RKO (cell line): ENCODE measurements at regions not wholly inside any gene's neighbourhood (a gene's known extent, or its start where the extent isn't known, plus 50 kb on each side); places are given as distances from the start of the nearest gene placed in this dataset.

Experiments
- DNase-seq: peaks from one replicate; pipeline ENCODE4 v3.0.0-alpha.2; 2016; ENCODE audit warnings: low spot score

DNA sequence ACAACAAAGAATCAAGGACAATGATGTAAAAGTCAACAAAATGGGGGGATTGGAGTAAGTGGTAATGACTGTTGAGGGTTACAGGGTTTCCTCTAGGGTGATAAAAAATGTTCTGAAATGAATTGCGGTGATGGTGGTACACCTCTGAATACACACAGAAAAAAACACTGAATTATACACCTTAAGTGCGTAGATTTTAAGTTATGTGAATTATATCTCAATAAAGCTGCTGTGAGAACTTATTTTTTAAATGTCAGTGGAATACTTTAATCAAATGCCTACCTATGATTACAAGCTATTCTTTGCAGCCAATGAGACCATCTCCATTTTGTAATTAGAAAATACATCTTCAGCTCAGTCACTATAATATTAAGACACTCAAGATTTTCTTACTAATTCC lies 53.5 kb downstream of the ZNF608 start:
- no peak for DNase-seq

DNA sequence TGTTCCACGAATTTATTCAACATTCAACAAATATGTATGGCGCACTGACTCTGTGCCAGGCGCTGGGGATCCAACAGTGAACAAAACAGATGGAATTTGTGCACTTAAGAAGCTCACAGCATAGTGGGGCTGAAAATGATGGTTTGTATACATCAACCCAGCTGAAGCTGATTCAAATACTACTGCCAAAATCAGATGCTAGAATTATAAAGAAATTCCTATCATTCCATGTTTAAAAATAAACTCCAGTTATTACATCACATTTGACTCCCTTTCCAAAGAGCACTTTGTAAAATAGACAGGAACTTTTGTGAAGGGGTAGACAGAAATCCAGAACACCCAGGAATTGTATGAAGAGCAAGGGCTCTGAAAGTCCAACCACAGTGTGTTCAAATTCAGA lies 54.1 kb downstream of the ZNF608 start:
- no peak for DNase-seq

DNA sequence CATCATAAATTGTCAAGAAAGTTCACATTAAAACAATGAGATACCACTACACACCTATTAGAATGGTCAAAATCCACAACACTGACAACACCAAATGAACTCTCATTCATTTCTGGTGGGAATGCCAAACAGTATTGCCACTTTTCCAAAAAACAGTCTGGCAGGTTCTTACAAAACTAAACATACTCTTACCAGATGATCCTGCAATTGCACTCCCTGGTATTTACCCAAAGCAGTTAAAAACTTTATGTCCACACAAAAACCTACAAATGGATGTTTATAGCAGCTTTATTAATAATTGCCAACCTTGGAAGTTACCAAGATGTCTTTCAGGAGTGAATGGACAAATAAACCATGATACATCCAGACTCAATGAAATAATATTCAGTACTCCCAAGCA lies 56.8 kb downstream of the ZNF608 start:
- no peak for DNase-seq

DNA sequence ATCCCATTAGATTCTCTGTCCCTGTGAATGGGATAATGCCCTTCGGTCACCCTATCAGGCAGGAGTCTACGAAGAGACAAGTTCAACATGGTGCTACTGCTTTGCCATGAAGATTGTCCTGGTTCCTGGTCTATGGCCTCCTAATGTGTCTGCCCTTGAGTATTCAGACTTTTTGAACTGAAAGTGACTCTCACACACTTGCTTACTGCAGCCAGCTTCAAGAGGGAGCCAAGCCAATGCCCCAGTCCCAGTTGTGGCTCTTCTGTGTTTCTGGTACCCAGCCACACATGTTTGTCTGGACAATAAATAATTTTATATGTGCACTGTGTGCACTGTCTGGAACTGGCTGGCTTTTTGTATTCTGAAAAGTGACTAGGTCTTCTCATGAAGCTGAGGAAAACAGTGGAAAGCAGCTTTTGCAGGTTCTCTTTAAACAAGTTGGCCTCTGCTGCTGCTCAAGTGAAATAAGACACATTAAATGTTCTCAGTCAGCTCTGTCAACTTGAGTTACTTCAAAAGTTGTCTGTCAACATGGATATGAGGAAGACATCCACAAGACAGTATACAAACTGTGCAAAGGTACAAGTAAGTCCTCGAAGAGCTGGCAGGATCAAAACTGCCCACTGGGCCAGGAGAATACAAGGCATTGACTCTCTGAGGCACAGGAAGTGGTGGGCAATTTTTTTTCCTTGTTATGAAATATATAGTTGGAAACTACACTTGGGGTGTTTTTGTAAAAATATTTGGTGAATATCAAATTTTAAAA lies 60.0 kb downstream of the ZNF608 start:
- DNase-seq, result no peak

DNA sequence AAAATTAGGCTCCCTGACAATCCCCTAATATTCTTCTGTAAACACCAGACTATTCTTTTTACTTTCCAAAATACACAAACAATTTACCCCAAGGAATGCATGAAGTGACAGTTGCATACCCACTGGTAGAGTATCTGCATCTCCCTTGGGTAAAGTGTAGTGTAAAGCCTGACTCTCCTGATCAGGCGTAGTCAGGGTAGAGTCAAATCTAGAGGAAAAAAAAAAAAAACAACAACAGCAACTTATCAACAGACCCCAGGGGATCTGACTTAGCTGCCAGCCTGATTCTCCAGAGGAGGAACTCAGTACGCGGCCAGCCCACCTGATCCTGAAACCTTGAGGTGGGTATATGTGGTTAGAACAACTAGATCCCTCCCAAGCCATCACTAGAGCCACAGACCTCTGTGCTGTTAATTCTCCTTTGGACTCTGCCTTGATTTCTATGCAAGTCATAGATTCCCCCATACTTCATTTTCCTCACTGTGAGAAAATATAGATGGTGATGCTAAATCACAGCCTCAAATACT lies 61.0 kb downstream of the ZNF608 start:
- no peak for DNase-seq

DNA sequence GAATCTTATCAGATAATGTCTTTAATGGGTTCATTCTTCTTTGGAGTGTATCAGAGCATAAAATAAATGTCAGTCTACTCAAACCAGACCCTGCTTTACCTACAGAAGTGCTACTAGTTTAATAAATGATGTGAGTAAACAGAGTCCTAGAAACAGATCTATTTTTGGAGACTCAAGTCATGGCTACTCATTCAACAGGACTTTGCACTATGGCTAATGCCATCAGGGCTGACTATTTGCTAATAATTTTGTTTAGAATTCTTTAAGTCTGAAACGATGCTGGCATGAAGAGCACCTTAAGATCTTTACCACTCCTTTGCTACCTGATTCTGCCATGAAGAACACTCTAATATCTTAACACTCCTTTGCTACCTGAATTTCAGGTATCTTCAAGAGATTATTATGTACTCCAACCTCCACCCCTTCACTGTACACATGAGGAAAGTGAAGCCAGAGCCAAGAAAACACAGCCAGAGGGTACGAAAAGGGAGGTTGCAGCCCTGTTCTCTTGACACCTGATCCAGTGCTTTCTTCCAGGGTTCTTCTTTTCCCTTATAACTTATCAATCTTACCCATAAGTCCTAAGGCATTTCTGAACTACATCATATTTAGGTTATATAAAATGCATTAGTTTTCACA lies 62.4 kb downstream of the ZNF608 start:
- no peak for DNase-seq

DNA sequence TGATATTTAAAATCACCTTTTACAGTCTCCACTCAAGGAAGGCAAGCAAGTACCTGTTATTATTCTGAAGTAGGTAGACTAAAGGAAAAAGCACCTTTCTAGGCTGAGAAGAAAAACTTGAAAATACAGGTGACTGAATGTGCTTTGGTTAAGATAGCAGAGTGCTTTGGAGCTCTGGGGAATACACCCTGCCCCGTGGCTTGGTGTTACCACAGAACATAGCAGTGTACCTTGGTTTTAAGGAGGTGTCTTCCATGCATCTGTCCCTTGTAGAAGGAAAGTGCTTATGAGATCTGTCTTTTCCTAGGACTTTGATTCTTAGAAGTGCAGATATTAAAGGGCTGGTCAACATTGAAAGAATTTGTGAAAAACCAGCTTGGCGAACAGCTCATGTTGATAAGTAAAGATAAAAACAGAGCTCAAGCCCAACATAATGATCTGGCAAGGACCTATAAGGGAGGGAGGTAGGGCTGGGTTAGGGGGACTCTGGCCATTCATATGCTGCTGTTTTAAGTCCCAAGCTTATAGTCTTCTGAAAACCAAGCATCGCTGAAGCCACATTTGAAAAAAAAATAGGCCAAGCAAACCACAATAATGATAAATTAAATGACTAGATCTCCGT lies 66.8 kb downstream of the ZNF608 start:
- DNase-seq, result no peak

DNA sequence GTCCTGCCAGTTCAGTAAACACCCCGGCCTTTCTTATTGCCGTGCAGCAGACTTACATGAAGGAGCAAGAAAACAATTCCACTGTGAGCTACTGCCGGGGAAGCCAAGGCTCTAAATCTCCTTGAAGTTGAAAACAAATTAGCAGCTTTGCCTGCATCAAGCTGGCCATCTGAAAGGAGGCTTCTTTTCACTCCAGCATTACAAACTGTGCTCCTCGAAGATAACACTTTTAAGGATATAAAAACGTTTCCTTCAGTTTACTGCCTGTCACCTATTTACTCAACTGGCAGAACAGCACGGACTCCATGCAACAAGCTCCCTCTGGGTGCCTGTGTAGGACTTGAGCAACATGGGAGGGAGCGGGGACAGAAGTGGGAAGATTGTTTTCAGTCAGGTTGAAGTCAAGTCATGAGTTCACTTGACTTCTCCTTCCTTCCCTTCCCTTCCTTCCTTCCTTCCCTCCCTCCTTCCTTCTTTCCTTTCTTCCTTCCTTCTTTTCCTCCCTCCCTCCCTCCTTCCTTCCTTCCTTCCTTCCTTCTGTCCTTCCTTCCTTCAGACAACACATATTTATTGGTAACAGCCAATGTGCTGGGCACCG lies 67.4 kb downstream of the ZNF608 start:
- no peak for DNase-seq

DNA sequence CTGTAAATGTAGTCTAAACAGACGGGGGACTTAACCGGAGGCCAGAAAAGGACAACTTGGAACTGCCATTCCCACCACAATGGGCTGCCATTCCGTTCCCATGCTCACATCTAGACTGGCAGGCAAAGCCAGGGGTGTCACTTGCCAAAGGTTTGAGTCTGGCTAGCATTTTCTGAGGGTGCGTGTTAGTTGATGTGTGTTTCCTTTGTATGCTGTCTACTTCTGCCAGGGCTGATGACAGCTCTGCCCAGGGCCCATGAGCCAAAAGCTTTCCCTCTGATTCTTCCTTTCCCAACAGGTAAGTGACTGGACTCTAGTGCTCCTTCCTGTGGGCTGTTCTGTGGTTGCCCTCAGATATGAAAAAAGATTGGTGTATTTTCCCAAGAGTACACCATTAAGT lies 68.0 kb downstream of the ZNF608 start:
- DNase-seq, result no peak

DNA sequence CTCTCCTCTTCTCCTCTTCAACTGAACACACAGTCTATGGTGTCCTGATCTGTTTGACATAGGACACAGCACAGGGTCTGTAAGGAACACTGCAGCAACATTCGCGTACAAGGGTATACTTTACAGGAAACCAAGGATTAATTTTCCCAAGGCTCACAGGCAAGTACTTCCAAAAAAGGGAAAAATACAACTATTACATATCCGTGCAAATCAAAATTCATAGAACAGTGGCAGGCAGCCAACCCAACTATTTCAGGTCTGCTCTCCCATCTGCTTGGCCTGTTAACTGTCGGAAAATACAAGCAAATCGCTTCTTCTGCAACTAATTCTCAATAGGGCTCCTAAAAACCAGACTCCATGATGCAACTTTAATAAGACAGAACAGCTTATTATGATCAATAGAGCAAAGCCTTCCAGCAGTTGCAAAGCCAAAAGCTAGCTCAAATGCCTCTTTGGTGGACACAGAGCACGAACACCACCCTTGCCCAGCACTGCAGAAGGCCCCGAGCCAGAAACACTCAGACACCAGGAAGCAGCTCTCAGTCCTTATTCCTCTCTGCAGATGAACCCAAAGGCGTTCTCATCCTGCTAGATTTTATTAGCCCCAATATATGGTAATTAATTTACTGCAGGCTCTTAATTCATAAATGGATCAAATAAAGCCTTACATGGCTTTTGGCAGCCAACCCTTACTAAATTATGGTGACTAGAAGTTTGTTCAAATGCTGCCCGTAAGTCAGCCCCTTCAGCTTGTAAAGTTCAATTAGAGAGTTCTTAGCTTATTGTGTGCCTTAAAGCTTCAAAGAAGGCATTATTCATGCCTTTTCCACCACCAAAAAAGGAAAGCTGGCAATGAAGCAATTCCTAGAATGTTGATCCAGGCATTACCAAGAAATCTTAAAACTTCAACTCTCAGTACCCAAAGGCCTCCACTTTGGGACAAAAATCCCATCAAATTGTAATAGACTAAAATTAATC lies 68.8 kb downstream of the ZNF608 start:
- DNase-seq, result no peak

DNA sequence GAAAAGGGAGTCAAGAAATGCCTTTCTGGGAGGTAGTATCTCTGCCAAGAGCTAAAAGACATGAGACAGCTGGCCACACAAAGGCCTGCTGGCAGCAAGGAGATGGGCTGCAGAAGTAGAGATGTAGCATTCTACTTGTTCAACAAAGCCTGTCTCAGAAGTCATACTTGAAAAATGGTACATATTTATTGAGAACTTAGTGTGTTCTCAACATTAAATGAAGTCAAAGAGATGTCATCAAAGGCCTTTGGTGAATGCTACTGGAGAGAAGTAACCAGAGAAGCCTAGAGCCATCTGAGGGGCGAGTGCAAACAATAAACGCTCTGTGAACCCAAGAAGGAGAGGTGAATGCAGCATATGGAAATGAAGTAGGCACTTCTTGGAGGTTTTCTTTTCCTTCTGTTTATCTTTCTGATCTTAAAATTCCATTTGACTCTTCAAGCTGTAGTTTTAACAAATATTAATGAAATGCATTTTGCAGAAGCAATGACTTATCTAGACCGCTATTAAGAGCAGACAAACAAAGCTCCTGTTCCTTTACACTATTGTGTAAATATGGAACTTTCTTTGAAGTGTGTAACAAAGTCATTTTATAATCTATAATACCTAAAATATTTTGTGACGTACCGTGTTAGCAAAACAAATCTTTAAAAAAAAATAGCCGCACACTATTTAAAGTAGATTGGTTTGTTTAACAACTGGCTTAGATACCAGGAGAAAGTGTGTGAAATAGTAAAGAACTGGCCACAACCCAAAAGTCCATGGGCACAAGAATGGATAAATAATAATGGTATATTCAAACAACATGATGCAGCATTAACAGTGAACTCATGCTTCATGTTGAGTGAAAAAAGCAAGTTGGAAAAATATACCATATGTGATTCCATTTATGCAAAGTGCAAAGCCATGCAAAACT lies 70.2 kb downstream of the ZNF608 start:
- no peak for DNase-seq

DNA sequence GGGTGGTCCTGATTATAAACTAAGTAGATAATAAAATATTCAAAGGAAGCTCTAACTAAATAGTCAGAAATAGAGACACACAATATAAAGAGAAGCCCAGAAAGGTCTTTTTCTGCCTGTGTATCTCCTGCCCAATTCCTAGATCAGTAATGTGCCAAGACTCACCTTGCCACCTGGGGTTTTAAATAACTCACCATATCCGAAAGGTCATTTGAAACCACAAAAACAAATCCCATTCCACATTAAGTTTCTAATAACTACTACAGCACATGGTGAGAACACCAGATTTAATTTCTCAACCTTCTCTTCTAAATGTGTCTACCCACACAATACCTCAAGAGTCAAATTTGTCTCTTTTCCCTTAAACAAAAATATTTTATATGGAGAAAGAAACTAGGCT lies 75.2 kb downstream of the ZNF608 start:
- DNase-seq, result no peak

DNA sequence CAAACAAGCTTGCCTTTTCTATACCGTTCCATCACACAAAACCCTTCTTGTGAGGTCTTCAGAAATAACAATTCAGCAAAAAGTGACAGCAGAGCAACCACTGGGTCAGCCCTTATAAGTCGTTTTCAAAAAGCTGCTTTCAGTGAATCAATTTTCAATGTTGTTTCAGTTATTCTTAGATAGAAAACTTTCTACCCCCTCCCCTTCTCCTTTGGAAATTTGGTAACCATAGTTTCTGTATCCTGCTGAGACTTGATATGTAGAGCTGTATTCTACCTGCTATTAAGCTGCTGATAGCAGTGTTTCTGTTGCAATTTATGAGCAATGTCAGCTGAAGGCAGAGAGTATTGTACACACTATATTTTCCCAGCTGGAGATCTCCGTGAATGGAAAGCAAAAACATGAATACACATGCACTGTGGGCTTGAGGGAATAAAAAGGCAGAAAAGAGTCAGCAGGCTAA lies 75.7 kb downstream of the ZNF608 start:
- no peak for DNase-seq

DNA sequence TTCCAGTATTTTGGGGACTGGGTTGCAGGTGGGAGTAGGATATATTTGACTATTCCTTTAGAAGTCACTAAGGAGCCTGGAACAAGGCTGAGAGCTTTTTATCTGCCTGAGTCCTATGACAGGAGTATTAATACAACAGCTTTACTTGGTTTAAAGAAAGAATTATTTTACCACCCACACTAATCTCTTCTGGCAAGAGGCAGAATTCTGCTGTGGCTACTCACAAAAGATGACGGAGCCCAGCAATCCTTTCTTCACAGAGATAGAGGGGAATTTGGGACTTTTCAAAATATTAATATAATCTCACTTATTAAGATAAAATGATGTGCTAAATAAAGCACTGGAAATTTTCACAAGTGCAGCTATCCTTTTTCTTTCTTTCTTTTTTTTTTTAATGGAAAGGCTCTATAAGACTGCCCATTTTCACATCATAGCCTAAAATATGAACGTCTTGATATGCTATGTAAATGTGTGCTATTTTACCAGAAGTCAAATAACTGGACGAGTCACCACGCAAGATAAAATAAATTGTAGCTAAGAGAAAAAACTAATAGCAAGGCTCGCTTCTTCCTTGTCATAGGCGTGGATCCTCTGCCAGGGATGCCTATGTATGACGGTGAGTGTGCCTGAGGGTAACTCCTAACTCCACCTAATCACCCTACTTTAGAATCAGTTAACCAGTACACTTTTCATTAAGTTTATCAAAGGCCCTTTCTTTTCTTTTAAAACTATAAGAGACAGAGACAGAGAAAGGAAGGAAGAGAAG lies 76.3 kb downstream of the ZNF608 start:
- no peak for DNase-seq

DNA sequence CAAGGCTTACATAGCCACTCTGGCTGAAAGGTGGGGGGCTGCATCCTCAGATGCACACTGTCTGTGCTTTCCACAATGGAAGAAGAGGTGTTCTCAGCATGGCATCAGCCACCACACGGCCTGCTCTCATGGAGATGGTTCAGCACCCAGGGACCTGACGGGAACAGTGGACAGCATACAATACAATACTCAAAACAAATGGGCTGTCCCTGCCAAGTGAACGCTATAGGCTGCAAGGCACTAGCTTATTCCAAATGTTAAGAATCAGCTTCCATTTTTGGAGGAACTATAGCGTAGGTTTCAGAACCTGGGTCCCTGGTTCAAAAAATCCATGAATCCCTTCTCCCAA lies 77.2 kb downstream of the ZNF608 start:
- no peak for DNase-seq

DNA sequence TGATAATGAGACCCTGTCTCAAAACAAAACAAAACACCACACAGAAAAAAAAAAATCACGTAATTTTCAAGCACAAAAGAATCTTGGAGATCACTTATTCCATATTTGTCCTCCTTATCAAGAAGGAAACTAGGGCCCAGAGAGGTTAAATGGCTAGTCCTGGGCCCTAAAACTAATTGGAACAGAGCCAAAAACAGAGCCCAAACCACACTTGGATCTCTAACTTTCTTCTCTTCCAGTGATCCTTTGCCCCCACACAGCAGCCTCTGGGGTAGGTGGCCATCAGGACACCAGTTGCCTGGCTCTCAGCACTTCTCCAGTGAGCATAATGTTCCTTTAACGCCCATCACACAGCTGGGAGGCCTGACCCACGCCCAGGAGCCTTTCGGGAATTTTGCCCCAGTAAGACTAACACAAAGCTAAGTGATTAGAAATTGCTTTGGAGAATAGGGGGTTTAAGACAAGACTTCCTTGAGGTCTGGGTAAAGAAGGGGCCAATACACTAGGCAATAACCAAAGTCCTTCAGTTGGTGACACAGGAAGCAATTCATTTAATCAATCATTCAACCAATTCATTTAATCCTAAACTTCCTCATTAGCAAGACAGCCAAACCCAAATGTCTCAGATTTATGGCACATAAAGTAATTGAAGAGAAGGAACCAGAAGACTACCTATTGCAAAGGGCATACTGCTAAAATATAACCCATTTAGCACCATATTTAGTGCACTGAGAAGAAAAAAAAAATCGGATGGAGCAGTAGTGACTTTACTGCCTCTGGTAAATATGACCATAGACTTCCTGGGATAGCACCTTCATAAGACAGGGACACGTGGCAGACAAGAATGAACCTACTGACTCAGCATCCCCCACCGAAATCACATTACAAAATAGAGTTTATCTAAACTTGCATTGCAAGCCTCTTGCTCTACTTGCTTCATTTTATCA lies 77.8 kb downstream of the ZNF608 start:
- no peak for DNase-seq

DNA sequence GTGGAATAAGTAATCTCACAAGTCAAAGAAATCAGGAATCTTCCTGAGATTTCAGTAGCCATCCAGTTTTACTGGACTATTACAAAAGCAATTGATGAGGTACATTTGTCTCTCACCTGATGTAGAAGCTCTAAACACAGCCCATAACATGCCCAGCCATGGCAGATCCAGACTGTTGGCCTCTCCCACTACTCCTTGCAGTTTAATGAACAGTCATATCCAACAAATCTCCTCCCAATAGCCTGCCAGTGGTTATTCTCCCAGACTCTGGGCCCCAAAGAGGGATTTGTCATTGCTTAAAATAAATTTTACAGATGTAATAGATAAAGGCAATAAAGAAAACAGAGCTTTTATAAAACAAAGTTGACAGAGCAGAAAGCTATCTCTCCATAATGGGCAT lies 80.8 kb downstream of the ZNF608 start:
- DNase-seq, result no peak

DNA sequence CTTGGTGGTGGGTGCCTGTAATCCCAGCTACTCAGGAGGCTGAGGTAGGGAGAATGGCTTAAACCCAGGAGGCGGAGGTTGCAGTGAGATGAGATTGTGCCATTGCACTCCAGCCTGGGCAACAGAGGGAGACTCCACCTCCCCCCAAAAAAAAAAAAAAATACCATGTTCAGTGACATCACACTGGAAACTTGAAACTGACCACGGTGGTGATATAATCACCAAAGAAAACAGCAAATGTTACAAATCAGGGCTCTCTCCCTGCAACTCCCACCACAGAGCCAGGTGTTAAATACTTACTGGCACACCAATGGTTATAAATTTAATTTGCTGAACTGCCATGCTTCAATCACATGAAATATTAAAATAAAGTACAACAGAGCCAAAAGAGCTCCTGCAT lies 81.4 kb downstream of the ZNF608 start:
- DNase-seq, result no peak

DNA sequence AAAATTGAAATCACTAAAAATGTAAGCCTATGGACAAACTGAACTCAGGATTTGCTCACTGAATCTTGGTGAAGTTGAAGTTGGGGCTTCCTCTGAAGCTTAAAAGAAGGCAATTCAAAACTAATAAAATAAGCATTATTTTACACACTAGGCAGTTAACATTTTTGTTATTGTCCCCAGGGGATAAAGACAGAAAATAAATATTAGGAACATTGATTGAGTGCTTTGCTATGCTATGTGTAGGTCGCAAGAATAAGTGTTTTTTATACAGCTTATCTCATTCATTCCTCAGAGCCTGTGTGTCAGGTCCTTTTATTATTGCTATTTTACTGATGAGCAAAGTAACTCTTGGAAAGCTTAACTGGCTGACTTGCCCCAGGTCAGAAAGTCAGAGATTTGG lies 82.2 kb downstream of the ZNF608 start:
- DNase-seq, result no peak
